GM19324 (cell line): ENCODE measurements at regions not wholly inside any gene's neighbourhood (a gene's known extent, or its start where the extent isn't known, plus 50 kb on each side); places are given as distances from the start of the nearest gene placed in this dataset.

ENCODE experiments used
- ATAC-seq: cut with Tn5 transposase; IDR thresholded peaks from one replicate; pipeline ENCODE4 v1.9.1; 2021; ENCODE audit warnings: mild to moderate bottlenecking, moderate library complexity; ENCODE audit not compliant: unreplicated experiment, low FRiP score

DNA sequence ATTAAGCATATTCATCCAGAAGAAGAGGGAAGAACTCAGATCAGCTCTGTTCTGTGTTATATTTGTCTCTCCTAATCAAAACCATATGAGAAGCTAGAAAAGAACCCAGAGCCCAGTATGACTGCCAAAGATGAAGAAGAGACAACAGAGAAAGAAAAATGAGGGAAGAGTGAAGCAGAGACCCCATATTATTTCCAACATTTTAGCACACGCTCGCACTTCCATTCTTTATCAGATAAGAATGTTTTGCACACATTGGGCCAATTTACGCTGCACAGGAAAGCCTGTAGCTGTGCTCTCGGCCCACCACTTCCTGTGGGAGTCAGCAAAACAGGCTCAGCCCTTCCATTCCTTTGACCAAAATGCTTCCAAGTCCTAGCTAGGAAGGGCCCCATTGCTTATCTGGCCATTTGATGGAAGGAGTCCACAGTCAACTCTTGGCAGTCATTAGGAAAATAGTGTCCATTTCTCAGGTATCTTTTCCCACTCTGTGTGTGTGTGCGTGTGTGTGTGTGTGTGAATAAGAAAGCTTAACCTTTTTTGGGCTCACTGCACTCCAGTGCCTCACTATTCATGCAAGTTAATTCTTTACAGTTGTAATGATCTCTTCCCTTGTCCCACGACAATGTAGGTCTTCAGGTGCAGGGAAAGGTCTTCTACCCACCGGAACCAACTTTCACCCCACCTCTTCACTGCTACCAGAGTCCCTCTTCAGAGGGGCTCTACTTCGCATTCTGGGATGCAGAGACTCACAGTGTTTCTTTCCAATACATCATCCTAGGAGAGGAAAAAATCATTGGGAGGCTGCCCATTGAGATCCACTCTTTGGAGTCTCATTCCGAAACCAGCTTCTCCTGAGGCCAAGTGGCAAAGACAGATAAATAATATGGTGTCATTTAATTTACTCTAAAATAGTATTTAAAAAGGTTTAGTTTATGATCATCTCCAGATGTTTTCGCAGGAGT is 237.5 kb downstream of the COG6 start:
- ATAC-seq, result no peak

DNA sequence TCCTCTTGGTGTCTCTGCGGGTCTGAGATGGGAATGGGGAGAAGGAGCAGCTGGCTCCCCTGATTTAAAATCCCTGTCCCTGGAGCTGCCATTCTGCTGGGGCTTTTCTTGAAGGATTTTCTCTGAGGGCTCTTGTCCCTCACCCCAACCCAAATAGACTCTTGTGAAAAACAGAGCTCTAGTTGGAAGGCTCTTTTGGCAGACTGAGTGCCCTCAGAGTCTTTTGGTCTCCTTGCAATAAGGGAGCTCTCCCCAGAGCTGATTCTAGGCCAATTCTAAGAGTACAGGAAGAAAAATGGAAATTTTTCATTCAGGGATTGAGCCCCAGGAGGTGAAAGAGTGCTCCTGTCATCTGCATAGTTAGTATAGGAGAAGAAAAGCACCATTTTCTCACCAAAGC is 238.3 kb downstream of the COG6 start:
- no peak for ATAC-seq

DNA sequence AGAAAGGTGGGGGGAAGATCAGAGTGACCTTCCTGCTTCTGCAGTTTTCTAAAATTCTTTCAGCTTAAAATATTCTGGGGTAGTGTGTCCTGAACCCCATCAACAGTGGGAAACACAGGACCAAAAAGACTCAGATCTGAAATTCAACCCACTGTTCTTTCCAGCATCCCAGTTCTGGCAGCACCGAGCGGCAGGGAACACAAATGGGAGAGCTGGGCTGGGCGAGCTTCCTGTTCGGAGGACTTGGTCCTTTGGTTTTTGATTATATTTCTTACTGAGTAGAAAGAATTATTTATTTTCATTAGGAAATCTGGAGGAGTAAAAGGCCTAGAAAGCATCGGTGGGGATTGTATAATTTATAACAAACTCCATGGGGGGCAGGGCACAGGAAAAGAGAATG is 239.1 kb downstream of the COG6 start:
- no peak for ATAC-seq

- no peak for ATAC-seq
Observed at GRCh38 chr13:39895254-39895653, 239.8 kb downstream of the COG6 start.

DNA sequence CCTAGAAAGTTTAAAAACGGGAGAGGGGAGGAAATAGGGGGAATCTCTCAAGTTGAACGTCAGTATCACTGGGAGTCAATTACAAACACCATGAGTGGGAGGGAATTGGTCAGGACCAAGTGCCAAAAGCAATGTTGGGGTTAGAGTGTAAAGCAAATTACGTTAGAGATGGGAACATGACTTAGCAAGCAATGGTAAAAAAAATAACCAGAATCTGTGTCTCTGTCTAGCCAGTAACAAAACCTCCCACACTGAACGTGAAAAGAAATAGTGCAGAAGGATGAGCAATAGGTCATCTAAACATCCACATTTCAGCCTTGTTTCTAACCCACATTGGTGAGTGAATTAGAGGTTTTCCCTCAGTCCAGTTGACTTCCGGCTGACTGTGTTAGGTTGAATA is 242.2 kb downstream of the COG6 start:
- no peak for ATAC-seq

GRCh38 chr13:39900106-39900750 is 244.8 kb downstream of the COG6 start:
- no peak for ATAC-seq

- ATAC-seq, result no peak
Observed at GRCh38 chr13:39904959-39905358, 249.5 kb downstream of the COG6 start.

DNA sequence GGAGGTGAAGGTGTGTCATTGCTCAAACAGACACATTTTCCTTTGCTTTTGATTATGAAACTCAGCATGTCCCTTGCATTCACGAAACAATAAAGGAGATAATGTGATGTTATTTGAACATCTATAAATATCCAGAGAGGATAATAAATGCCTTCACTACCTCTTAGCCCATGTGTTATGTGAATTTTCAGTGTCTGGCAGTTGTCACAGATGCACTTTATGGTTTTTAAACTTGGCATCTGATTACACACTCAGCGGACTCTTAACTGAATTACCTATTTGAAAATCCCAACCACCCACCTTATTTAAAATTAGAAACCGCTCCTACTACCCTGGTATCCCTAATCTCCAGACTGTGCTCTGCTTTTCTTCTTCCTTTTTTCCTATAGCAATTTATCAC is 254.2 kb downstream of the COG6 start:
- no peak for ATAC-seq

GRCh38 chr13:39910041-39910440 is 254.6 kb downstream of the COG6 start:
- no peak for ATAC-seq

- no peak for ATAC-seq
Observed at GRCh38 chr13:39910833-39911232, 255.4 kb downstream of the COG6 start.

GRCh38 chr13:39913339-39913738 is 257.9 kb downstream of the COG6 start:
- no peak for ATAC-seq

GRCh38 chr13:39913928-39914327 is 258.5 kb downstream of the COG6 start:
- ATAC-seq, result no peak

- ATAC-seq, result no peak
Observed at GRCh38 chr13:39915418-39915817, 260.0 kb downstream of the COG6 start.

DNA sequence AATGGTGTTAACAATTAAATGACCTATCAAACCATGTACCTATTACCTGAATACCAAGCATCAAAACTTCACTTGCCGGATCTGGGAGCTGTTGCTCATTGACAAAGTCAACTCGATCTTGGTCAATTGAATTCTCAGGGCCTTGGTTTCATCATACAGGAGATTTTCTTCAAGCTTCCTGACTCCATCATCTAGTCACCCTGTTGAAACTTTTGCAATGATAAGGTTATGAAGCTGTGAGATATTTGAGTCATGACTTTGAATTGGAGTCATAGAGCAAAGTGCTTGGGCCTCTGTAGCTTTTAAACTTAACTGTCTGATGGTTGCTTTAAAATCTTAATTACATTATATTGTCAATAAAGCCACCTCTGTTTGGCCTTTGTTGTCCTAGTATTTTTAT is 260.9 kb downstream of the COG6 start:
- ATAC-seq, result no peak

GRCh38 chr13:39918620-39919236 is 263.3 kb downstream of the COG6 start:
- ATAC-seq, result no peak

DNA sequence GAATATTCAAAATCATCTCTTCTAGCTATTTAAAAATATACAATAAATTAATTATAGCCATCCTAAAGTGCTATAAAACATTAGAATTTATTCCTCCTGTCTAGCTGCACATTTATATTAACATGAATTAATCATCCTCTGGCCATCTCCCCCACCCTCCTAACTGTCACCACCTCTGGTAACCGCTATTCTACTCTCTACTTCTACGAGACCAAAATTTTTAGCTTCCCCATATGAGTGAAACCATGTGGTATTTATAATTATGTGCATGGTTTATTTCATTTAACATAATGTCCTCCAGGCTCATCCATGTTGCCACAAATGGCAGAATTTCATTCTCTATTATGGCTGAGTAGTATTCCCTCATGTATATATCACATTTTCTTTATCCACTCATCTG is 265.2 kb downstream of the COG6 start:
- no peak for ATAC-seq

- ATAC-seq, result no peak
Observed at GRCh38 chr13:39926345-39926744, 270.9 kb downstream of the COG6 start.

DNA sequence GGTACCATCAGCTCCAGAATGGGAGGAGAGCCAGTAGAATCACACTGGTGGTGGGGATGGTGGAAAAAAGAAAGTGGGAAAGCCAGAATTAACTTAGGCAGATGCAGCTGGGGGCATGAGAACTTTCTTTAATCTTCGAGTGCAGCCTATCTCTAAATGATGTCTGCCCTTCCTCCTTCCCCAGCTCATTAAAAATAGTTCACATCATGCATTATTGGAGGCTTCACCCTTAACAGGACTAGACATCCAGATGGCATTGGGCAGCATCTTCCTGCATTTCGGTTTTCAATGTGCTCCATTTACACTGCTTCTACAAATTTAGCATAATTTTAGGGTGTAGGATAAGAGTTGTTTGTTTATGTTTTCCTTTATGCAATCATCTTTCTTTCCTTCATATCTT is 272.8 kb downstream of the COG6 start:
- ATAC-seq, result no peak

DNA sequence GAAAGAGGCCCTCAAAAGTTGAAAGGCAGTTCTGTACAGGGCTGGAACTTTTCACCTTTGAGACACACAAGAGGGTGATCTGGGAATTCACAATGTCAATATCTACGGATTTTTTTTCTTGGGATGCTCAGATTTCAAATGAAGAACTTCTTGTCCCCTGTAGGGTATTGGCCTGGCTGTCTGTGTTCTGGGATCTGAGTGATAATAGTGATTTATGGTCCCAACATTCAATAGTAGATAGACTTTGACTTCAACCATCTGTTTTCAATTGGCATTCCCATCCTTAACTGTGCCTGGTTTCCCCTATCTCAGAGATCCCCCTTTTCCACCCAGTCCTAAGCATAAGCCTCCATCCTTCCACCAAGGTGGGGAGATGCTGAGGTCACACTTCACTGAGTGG is 274.1 kb downstream of the COG6 start:
- no peak for ATAC-seq

- no peak for ATAC-seq
Observed at GRCh38 chr13:39930060-39930459, 274.6 kb downstream of the COG6 start.
